Activated naive CD4-positive, alpha-beta T cell treated with anti-CD3 and anti-CD28 coated beads, Interleukin-2, amount 50 U/mL, for 72 hours (primary cell): ENCODE measurements at regions not wholly inside any gene's neighbourhood (a gene's known extent, or its start where the extent isn't known, plus 50 kb on each side); places are given as distances from the start of the nearest gene placed in this dataset.

Experiments used
- ATAC-seq, 2 donors: fragments of 150-1000 bp; cut with Tn5 transposase; 2 replicates each; pipeline ENCODE4 v1.10.0; 2021; ENCODE audit warnings: mild to moderate bottlenecking in 2 of 2, moderate library complexity in 2 of 2
- DNase-seq, 2 donors: peaks; one replicate each; pipeline ENCODE4 v3.0.0; 2021 to 2022; ENCODE audit warnings: low spot score in 2 of 2
- H3K27ac Mint-ChIP-seq, 2 donors: one replicate each; pipeline ENCODE4 v1.8.0; 2022; ENCODE audit warnings: mild to moderate bottlenecking in 2 of 2, mixed read lengths in 2 of 2
- H3K36me3 Mint-ChIP-seq, 2 donors: one replicate each; pipeline ENCODE4 v1.8.0; 2022; ENCODE audit warnings: mixed read lengths in 2 of 2
- H3K9me3 Mint-ChIP-seq, 2 donors: one replicate each; pipeline ENCODE4 v1.8.0; 2022; ENCODE audit warnings: mixed read lengths in 2 of 2

DNA sequence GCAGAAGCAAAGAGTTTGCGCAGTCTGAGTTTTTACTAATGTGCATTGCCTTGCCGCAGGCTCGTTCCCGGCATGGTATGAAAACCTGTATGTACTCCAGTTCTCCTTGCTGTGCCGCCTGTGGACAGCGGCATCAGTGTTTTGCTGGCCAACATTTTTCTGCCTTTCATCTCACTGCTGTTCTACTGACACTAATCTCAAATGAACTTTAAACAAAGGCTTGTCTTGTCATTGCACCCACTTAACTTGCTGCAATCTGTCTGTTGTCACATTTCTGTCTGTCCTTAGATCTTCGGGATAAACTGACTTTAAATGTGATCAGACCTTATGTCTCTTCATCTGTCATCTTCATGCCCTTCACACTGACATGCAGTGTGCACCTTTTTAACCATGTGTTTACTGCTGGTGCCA, 71.7 kb upstream of the ZNRF2 start:
- H3K9me3 Mint-ChIP-seq, result no peaks in the 10 kb centered on the region
- no peak for DNase-seq
- no peaks in the 10 kb centered on the region for H3K36me3 Mint-ChIP-seq
- no peak for ATAC-seq
- H3K27ac Mint-ChIP-seq, result no peak overlapping the region

GRCh38 chr7:30213637-30214036, 70.8 kb upstream of the ZNRF2 start:
- ATAC-seq (no peak), DNase-seq (no peak)
- Mint-ChIP-seq H3K9me3 (no peaks in the 10 kb centered on the region), H3K36me3 (no peaks in the 10 kb centered on the region), H3K27ac (no peak overlapping the region)

- Mint-ChIP-seq H3K9me3 (peaks cover 0 to 4% of the 10 kb centered on the region in 2 donors), H3K36me3 (no peaks in the 10 kb centered on the region), H3K27ac (no peak overlapping the region)
- DNase-seq (no peak), ATAC-seq (no peak)
Observed at GRCh38 chr7:30214651-30215137, 69.7 kb upstream of the ZNRF2 start.

DNA sequence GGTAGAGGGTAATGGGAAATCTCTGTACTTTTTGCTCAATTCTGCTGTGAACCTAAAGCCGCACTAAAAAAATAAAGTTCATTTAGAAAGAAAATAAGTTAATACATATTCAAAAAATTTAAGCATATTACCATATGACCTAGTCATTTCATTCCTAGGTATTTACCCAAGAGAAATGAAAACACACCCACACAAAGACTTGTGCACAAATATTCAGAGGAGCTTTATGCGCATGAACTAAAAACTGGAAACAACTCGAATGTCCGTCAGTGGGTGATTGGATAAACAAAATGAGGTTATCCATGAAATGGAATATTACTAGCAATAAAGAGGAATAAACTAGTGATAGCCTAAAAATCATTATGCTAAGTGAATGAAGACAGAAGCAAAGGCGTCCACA, 62.6 kb upstream of the ZNRF2 start:
- ATAC-seq (no peak), DNase-seq (no peak)
- H3K36me3 Mint-ChIP-seq, result peaks cover 0 to 5% of the 10 kb centered on the region in 2 donors
- H3K9me3 Mint-ChIP-seq, result peaks cover 0 to 7% of the 10 kb centered on the region in 2 donors
- H3K27ac Mint-ChIP-seq, result no peak overlapping the region

GRCh38 chr7:30222515-30223215, 61.7 kb upstream of the ZNRF2 start:
- ATAC-seq (peak in 1 of 2 donors; percentile 41), DNase-seq (no peak)
- no peak overlapping the region for H3K27ac Mint-ChIP-seq
- peaks cover 0 to 7% of the 10 kb centered on the region in 2 donors for H3K9me3 Mint-ChIP-seq
- H3K36me3 Mint-ChIP-seq, result peaks cover 0 to 5% of the 10 kb centered on the region in 2 donors

GRCh38 chr7:30223896-30224295, 60.5 kb upstream of the ZNRF2 start:
- H3K36me3 Mint-ChIP-seq, result peaks cover 0 to 5% of the 10 kb centered on the region in 2 donors
- H3K9me3 Mint-ChIP-seq, result peaks cover 0 to 7% of the 10 kb centered on the region in 2 donors
- DNase-seq, result no peak

GRCh38 chr7:30224511-30225062, 59.8 kb upstream of the ZNRF2 start:
- no peak overlapping the region for H3K27ac Mint-ChIP-seq
- peak; percentile 36 to 64 for ATAC-seq
- no peak for DNase-seq
- H3K9me3 Mint-ChIP-seq, result peaks cover 0 to 5% of the 10 kb centered on the region in 2 donors
- H3K36me3 Mint-ChIP-seq, result peaks cover 0 to 5% of the 10 kb centered on the region in 2 donors

More at GRCh38 chr7:30223896-30224295, 60.5 kb upstream of the ZNRF2 start:
- H3K27ac Mint-ChIP-seq, result no peak overlapping the region
- no peak for ATAC-seq

- no peaks in the 10 kb centered on the region for H3K9me3 Mint-ChIP-seq
- H3K36me3 Mint-ChIP-seq, result no peaks in the 10 kb centered on the region
- ATAC-seq (peak; percentile 61 to 78), DNase-seq (no peak)
- H3K27ac Mint-ChIP-seq, result peak overlapping the region in 1 of 2 donors; percentile 28
Observed at GRCh38 chr7:30225863-30226613, 58.4 kb upstream of the ZNRF2 start.

DNA sequence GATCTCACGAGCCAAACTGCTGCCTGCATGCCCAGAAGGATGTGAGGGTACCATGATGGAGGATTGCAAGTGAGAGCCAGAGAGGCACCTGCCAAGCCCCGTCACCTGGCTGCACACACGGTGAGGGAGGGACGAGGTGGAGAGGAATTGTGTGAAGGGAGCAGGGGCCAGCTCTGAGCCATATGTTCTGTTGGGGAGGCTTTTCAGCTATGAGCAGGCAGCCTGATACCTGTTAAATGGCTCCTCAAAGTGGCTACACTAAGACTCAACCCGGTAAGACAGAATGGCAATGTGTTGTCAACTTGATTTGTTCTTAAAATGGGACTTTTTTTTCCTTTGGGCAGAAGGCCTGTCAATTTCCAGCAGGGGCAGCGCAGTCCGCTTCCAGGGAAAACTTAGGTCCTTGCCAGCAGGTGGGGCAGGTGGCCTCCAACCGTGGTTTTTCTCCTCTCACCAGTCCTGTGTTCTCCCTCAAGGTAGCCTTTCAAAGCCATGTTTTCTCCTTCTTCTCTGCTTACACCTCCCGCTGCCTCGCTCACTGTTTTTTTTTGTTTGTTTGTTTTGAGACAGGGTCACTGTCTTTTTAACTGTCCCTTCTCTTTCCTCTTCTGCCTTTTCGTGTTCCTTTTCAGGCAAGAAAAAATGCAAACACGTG, 57.7 kb upstream of the ZNRF2 start:
- no peaks in the 10 kb centered on the region for H3K9me3 Mint-ChIP-seq
- no peaks in the 10 kb centered on the region for H3K36me3 Mint-ChIP-seq
- ATAC-seq, result no peak

DNA sequence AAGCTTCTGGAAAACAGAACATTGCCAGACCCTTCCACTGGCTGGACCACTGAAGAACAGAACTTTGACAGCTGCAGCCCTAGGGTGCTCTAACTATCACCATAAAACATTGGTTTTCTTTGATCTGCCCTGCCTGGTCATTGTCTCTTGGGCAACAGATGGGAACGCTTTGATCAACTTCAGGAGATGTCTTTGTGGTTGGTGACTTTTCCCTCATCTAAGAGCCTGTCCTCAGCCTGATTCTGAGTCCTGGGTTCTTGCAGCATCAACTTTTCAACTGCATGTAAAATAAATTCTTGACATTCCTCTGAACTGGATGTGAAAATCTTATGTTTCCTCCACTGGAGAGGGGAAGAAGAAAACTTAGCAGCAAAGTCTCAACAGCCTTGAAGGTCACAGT, 53.1 kb upstream of the ZNRF2 start:
- ATAC-seq (no peak), DNase-seq (no peak)
- Mint-ChIP-seq H3K9me3 (peaks cover 0 to under 1% of the 10 kb centered on the region in 2 donors), H3K27ac (no peak overlapping the region), H3K36me3 (no peaks in the 10 kb centered on the region)

More for the DNA sequence above, 57.7 kb upstream of the ZNRF2 start:
- DNase-seq, result no peak
- peak overlapping the region in 1 of 2 donors; percentile 28 for H3K27ac Mint-ChIP-seq

DNA sequence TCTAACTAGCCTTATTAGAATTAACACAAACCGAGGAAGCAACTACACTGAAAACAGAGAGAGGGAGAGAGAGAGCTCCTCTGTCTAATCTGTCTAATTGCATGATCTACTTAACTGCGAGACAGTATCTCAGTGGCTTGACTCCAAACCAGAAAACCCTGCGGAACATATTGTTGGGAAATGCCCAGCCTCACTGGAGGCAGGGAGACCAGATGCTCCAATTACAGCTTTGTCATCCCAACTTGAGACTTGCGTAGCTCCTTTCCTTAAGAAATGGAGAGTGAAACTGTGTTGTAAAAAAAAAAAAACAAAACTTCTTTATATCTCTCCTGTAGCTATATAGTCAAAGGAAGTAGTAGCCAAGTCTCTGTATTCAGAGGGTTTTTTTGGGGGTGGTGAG, 52.0 kb upstream of the ZNRF2 start:
- peaks cover 0 to 5% of the 10 kb centered on the region in 2 donors for H3K9me3 Mint-ChIP-seq
- DNase-seq (no peak), ATAC-seq (no peak)
- no peak overlapping the region for H3K27ac Mint-ChIP-seq
- H3K36me3 Mint-ChIP-seq, result no peaks in the 10 kb centered on the region
